H1 (cell line): ENCODE measurements at regions not wholly inside any gene's neighbourhood (a gene's known extent, or its start where the extent isn't known, plus 50 kb on each side); places are given as distances from the start of the nearest gene placed in this dataset.

ENCODE experiments used
- ATF2 ChIP-seq: IDR thresholded peaks from 2 replicates; pipeline ENCODE4 v1.6.1; 2012; ENCODE audit warnings: low read length, inconsistent platforms
- BCL11A ChIP-seq, 2 experiments: IDR thresholded peaks; one replicate each; pipeline ENCODE4 v1.6.1; 2011; ENCODE audit warnings: low read depth in 2 of 2, low read length in 2 of 2, mild to moderate bottlenecking in 2 of 2
- CTBP2 ChIP-seq: IDR thresholded peaks from 2 replicates; pipeline ENCODE4 v1.7.0; 2011; ENCODE audit warnings: borderline replicate concordance, mild to moderate bottlenecking, moderate library complexity, mixed read lengths, low read length; ENCODE audit not compliant: insufficient read depth, insufficient read length
- EZH2 ChIP-seq: fragments of 200-600 bp; sonication (generic); IDR thresholded peaks from 2 replicates; pipeline ENCODE4 v1.7.1; 2012; ENCODE audit warnings: low read depth, mild to moderate bottlenecking, moderate library complexity, low read length, inconsistent platforms; ENCODE audit not compliant: severe bottlenecking
- FOSL1 ChIP-seq: IDR thresholded peaks from 2 replicates; pipeline ENCODE4 v1.6.1; 2011; ENCODE audit warnings: mild to moderate bottlenecking, low read depth, low read length, moderate library complexity; ENCODE audit not compliant: insufficient read depth
- HDAC2 ChIP-seq, 2 experiments: fragments of 300-600 bp in 1 of 2; sonication (generic) in 1 of 2; IDR thresholded peaks; 2 replicates each; pipeline ENCODE4 v1.6.1; 2011 to 2012; ENCODE audit warnings: low read depth in 2 of 2, low read length in 2 of 2, mild to moderate bottlenecking in 2 of 2, moderate library complexity in 2 of 2, borderline replicate concordance in 1 of 2, inconsistent platforms in 1 of 2
- NRF1 ChIP-seq: IDR thresholded peaks from 2 replicates; pipeline ENCODE4 v1.6.1; 2011; ENCODE audit warnings: mild to moderate bottlenecking, low read depth, low read length, improper control_type of control experiment
- YY1 ChIP-seq: IDR thresholded peaks from 2 replicates; pipeline ENCODE4 v1.6.1; 2011; ENCODE audit warnings: low read depth, mild to moderate bottlenecking, low read length

- TF ChIP-seq ATF2 (no peak), EZH2 (no peak), CTBP2 (no peak), NRF1 (no peak), HDAC2 (IDR thresholded peaks at IDR 0.05; ENCODE audit: borderline replicate concordance in 1 of 2, low read depth in 2 of 2, low read length in 2 of 2) (no peak), FOSL1 (no peak), YY1 (no peak), BCL11A (IDR thresholded peaks at IDR 0.05; ENCODE audit: low read depth in 2 of 2, low read length in 2 of 2) (no peak)
Observed at GRCh38 chr1:185581961-185582725, 152.0 kb upstream of the HMCN1 start (continued).
